IMR-90 (cell line): ENCODE measurements at regions not wholly inside any gene's neighbourhood (a gene's known extent, or its start where the extent isn't known, plus 50 kb on each side); places are given as distances from the start of the nearest gene placed in this dataset.

ENCODE experiments used
- CEBPB ChIP-seq: IDR thresholded peaks from 2 replicates; pipeline ENCODE4 v1.6.1; 2012; ENCODE audit warnings: low read depth, low read length, improper control_type of control experiment
- MAFK ChIP-seq: IDR thresholded peaks from 2 replicates; pipeline ENCODE4 v1.6.1; 2012; ENCODE audit warnings: low read depth, low read length, improper control_type of control experiment
- MAZ ChIP-seq: IDR thresholded peaks from 2 replicates; pipeline ENCODE4 v1.6.1; 2012; ENCODE audit warnings: low read depth, mild to moderate bottlenecking, low read length, improper control_type of control experiment, moderate library complexity, borderline replicate concordance
- MXI1 ChIP-seq: IDR thresholded peaks from 2 replicates; pipeline ENCODE4 v1.6.1; 2012; ENCODE audit warnings: low read depth, mild to moderate bottlenecking, low read length, moderate library complexity, borderline replicate concordance
- NFE2L2 ChIP-seq: fragments of 150-350 bp; IDR thresholded peaks from 2 replicates; pipeline ENCODE4 v1.6.1; 2016; ENCODE audit warnings: low read depth, mild to moderate bottlenecking, low read length
- POLR2A ChIP-seq: IDR thresholded peaks from 2 replicates; pipeline ENCODE4 v1.6.1; 2012; ENCODE audit warnings: mild to moderate bottlenecking, low read depth, low read length
- RAD21 ChIP-seq: IDR thresholded peaks from 2 replicates; pipeline ENCODE4 v1.6.1; 2012; ENCODE audit warnings: low read length, improper control_type of control experiment
- RCOR1 ChIP-seq: IDR thresholded peaks from 2 replicates; pipeline ENCODE4 v1.6.1; 2012; ENCODE audit warnings: mild to moderate bottlenecking, low read length, improper control_type of control experiment; ENCODE audit not compliant: insufficient replicate concordance
- RFX5 ChIP-seq: IDR thresholded peaks from 2 replicates; pipeline ENCODE4 v1.8.0; 2012; ENCODE audit warnings: low read depth, mild to moderate bottlenecking, low read length, moderate library complexity
- SMC3 ChIP-seq: fragments of 150-350 bp; IDR thresholded peaks from 2 replicates; pipeline ENCODE4 v1.6.1; 2016; ENCODE audit warnings: low read depth, mild to moderate bottlenecking, antibody characterized with exemption, low read length, moderate library complexity
- USF2 ChIP-seq: fragments of 150-350 bp; IDR thresholded peaks from 2 replicates; pipeline ENCODE4 v1.6.1; 2017; ENCODE audit warnings: mild to moderate bottlenecking, antibody characterized with exemption, low read length, low read depth
- TF ChIP-seq, protein P1 (sequence below): conservative IDR thresholded peaks from 2 replicates; pipeline ENCODE4 v1.5.1; 2012; ENCODE audit warnings: mild to moderate bottlenecking, low read depth, low read length, improper control_type of control experiment
- TF ChIP-seq, protein P2 (sequence below): fragments of 150-350 bp; IDR thresholded peaks from 2 replicates; pipeline ENCODE4 v1.6.1; 2016; ENCODE audit warnings: low read depth, mild to moderate bottlenecking, low read length, moderate library complexity, borderline replicate concordance

DNA sequence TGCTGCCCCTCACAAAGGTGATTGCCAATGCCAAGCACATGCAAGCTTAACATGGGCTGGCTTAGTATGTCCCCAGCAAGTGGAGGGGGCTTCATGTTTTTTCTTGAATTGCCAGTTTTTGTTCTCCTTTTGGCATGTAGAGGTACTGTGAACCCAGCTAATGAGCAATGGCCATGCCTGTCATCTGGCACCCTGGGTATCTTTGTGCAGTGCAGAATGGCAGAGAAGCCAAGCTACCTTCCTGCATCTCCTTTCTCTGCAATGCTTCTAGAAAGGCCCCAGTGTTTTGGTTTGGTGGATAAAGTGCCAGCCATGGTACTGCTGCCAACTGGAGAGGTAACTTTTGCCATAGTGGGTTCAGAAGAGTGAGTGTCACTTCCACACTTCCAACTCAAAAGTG is 576.9 kb downstream of the CMPK2 start:
- no peak for TF ChIP-seq RAD21
- TF ChIP-seq, protein P1, sequence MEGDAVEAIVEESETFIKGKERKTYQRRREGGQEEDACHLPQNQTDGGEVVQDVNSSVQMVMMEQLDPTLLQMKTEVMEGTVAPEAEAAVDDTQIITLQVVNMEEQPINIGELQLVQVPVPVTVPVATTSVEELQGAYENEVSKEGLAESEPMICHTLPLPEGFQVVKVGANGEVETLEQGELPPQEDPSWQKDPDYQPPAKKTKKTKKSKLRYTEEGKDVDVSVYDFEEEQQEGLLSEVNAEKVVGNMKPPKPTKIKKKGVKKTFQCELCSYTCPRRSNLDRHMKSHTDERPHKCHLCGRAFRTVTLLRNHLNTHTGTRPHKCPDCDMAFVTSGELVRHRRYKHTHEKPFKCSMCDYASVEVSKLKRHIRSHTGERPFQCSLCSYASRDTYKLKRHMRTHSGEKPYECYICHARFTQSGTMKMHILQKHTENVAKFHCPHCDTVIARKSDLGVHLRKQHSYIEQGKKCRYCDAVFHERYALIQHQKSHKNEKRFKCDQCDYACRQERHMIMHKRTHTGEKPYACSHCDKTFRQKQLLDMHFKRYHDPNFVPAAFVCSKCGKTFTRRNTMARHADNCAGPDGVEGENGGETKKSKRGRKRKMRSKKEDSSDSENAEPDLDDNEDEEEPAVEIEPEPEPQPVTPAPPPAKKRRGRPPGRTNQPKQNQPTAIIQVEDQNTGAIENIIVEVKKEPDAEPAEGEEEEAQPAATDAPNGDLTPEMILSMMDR, result no peak
- TF ChIP-seq MAZ, result no peak
- no peak for TF ChIP-seq USF2
- TF ChIP-seq, protein P2, sequence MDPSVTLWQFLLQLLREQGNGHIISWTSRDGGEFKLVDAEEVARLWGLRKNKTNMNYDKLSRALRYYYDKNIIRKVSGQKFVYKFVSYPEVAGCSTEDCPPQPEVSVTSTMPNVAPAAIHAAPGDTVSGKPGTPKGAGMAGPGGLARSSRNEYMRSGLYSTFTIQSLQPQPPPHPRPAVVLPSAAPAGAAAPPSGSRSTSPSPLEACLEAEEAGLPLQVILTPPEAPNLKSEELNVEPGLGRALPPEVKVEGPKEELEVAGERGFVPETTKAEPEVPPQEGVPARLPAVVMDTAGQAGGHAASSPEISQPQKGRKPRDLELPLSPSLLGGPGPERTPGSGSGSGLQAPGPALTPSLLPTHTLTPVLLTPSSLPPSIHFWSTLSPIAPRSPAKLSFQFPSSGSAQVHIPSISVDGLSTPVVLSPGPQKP, result no peak
- no peak for TF ChIP-seq MAFK
- TF ChIP-seq POLR2A, result no peak
- TF ChIP-seq CEBPB, result no peak
- no peak for TF ChIP-seq RFX5
- TF ChIP-seq NFE2L2, result no peak
- no peak for TF ChIP-seq MXI1
- no peak for TF ChIP-seq SMC3
- no peak for TF ChIP-seq RCOR1
